Gastroesophageal sphincter (tissue), 4 donors: ENCODE measurements at regions not wholly inside any gene's neighbourhood (a gene's known extent, or its start where the extent isn't known, plus 50 kb on each side); places are given as distances from the start of the nearest gene placed in this dataset.

Source experiments
- ATAC-seq: fragments of 150-250 bp; one replicate; pipeline ENCODE4 v1.9.1; 2016; ENCODE audit warnings: mild to moderate bottlenecking, moderate library complexity
- H3K27ac ChIP-seq, 4 donors: fragments of 200-600 bp; sonication (generic) in 3 of 4; 1 replicate in 3 of 4; 2 replicates in 1 of 4; pipeline ENCODE4 v1.5.1; 2016 to 2019
- H3K27me3 ChIP-seq: fragments of 200-600 bp; sonication (generic); one replicate; pipeline ENCODE4 v1.5.1; 2019
- H3K36me3 ChIP-seq, 2 donors: fragments of 200-600 bp; sonication (generic); one replicate each; pipeline ENCODE4 v1.5.1; 2019; ENCODE audit warnings: control low read depth in 1 of 2
- H3K4me1 ChIP-seq, 3 donors: fragments of 200-600 bp; sonication (generic); 1 replicate in 2 of 3; 2 replicates in 1 of 3; pipeline ENCODE4 v1.5.1; 2016 to 2019; ENCODE audit warnings: control low read depth in 2 of 3
- H3K4me3 ChIP-seq, 2 donors: fragments of 200-600 bp; sonication (generic); one replicate each; pipeline ENCODE4 v1.5.1; 2019; ENCODE audit warnings: mild to moderate bottlenecking in 1 of 2, moderate library complexity in 1 of 2
- H3K9me3 ChIP-seq, 3 donors: fragments of 200-600 bp; sonication (generic); one replicate each; pipeline ENCODE4 v1.5.1; 2017 to 2019; ENCODE audit warnings: control low read depth in 2 of 3
- EP300 ChIP-seq: sonication (generic); formaldehyde crosslinking; IDR thresholded peaks from one replicate; pipeline ENCODE4 v1.6.1; 2017; ENCODE audit warnings: antibody characterized with exemption, mild to moderate bottlenecking
- POLR2A ChIP-seq, 2 donors: fragments of 450-650 bp; IDR thresholded peaks; one replicate each; pipeline ENCODE4 v1.6.1; 2017; ENCODE audit warnings: antibody characterized with exemption in 2 of 2, mild to moderate bottlenecking in 2 of 2, moderate library complexity in 1 of 2
- POLR2AphosphoS5 ChIP-seq: sonication (generic); formaldehyde crosslinking; IDR thresholded peaks from one replicate; pipeline ENCODE4 v1.6.1; 2017; ENCODE audit warnings: antibody characterized with exemption
- WGBS, 2 donors: methylation state at CpG; one replicate each; pipeline ENCODE4 v1.1.5; 2018; ENCODE audit warnings: low coverage in 1 of 2; 5-methylcytosine and 5-hydroxymethylcytosine counted together
- TF ChIP-seq, protein P1 (sequence below), 4 experiments: fragments of 200-600 bp in 2 of 4; fragments of 450-650 bp in 2 of 4; sonication (generic) in 1 of 4; IDR thresholded peaks; one replicate each; pipeline ENCODE4 v1.5.1; 2017 to 2019; ENCODE audit warnings: antibody characterized with exemption in 4 of 4, mild to moderate bottlenecking in 2 of 4, moderate library complexity in 2 of 4

DNA sequence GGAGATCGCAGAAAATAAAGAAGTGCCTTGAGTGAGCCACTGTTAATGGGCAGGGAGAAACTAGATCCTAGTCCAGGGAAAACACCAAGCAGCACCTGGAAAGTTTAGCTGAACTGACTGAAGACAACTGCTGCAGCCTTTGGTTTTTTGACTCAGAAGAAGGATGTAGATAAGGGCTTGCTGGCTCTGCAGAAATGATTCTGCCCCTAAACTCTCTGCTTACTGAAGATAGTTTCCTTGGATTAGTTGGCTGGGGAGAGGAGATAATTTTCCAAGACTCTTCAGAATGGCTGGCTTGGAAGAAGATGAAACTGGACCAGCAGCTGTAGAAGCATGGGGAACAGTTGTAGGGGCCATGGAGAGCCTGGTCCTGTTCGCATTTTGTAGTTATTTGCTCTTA lies 471.8 kb downstream of the KDM4C start:
- Histone ChIP-seq H3K4me1 (no peaks in the 10 kb centered on the region), H3K4me3 (no peak overlapping the region), H3K27ac (no peak overlapping the region), H3K9me3 (no peaks in the 10 kb centered on the region), H3K27me3 (peaks cover 12% of the 10 kb centered on the region), H3K36me3 (no peaks in the 10 kb centered on the region)
- TF ChIP-seq EP300 (no peak), POLR2AphosphoS5 (no peak), POLR2A (IDR thresholded peaks at IDR 0.05) (no peak)
- TF ChIP-seq, protein P1, sequence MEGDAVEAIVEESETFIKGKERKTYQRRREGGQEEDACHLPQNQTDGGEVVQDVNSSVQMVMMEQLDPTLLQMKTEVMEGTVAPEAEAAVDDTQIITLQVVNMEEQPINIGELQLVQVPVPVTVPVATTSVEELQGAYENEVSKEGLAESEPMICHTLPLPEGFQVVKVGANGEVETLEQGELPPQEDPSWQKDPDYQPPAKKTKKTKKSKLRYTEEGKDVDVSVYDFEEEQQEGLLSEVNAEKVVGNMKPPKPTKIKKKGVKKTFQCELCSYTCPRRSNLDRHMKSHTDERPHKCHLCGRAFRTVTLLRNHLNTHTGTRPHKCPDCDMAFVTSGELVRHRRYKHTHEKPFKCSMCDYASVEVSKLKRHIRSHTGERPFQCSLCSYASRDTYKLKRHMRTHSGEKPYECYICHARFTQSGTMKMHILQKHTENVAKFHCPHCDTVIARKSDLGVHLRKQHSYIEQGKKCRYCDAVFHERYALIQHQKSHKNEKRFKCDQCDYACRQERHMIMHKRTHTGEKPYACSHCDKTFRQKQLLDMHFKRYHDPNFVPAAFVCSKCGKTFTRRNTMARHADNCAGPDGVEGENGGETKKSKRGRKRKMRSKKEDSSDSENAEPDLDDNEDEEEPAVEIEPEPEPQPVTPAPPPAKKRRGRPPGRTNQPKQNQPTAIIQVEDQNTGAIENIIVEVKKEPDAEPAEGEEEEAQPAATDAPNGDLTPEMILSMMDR (IDR thresholded peaks at IDR 0.05), result no peak
- no peak for ATAC-seq
- WGBS, 2 donors, result 92 to 94% methylated on average over 2 of the region's 2 CpGs

- no peak for TF ChIP-seq POLR2A (IDR thresholded peaks at IDR 0.05)
- TF ChIP-seq, protein P1 (IDR thresholded peaks at IDR 0.05), result no peak
- TF ChIP-seq EP300, result no peak
- TF ChIP-seq POLR2AphosphoS5, result no peak
Measured at GRCh38 chr9:7228726-7229125, 471.0 kb downstream of the KDM4C start.

DNA sequence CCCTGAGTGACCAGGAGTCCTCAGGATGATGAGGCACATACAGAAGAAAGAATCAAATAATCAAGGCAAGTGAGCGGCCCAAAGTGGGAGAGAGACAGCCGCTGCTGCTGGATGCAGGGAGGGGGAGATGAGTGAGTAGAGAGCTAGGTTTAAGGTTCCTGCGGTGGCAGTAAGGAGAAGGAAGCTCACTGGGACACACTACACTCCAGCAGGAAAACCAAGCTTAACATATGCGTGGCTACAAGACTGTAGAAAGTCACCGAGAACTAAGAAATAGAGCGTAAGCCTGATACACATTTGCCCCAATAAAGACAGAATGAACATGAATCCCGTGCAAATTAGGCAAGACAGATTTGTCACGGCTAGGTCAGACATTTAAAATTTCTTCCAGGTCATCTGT lies 470.2 kb downstream of the KDM4C start:
- H3K27me3 ChIP-seq, result peaks cover 12% of the 10 kb centered on the region
- 81 to 82% methylated on average over 3 to 8 of the region's 8 CpGs for WGBS, 2 donors

More at GRCh38 chr9:7228726-7229125, 471.0 kb downstream of the KDM4C start:
- Histone ChIP-seq H3K9me3 (no peaks in the 10 kb centered on the region), H3K27ac (no peak overlapping the region), H3K36me3 (no peaks in the 10 kb centered on the region), H3K4me1 (no peaks in the 10 kb centered on the region), H3K4me3 (no peak overlapping the region), H3K27me3 (peaks cover 12% of the 10 kb centered on the region)
- 91 to 100% methylated on average over 2 to 4 of the region's 4 CpGs for WGBS, 2 donors
- no peak for ATAC-seq

GRCh38 chr9:7226007-7226640 lies 468.4 kb downstream of the KDM4C start:
- Histone ChIP-seq H3K9me3 (no peaks in the 10 kb centered on the region), H3K36me3 (no peaks in the 10 kb centered on the region), H3K27ac (no peak overlapping the region), H3K4me3 (no peak overlapping the region), H3K27me3 (peaks cover 8% of the 10 kb centered on the region), H3K4me1 (no peaks in the 10 kb centered on the region)
- TF ChIP-seq POLR2AphosphoS5 (no peak), POLR2A (IDR thresholded peaks at IDR 0.05) (no peak), EP300 (no peak)
- TF ChIP-seq, protein P1 (IDR thresholded peaks at IDR 0.05), result no peak
- ATAC-seq, result no peak
- 74 to 93% methylated on average over 7 of the region's 7 CpGs for WGBS, 2 donors

More for the DNA sequence above, 470.2 kb downstream of the KDM4C start:
- no peak for TF ChIP-seq EP300
- TF ChIP-seq, protein P1 (IDR thresholded peaks at IDR 0.05), result no peak
- no peak for TF ChIP-seq POLR2A (IDR thresholded peaks at IDR 0.05)
- no peak for TF ChIP-seq POLR2AphosphoS5
- Histone ChIP-seq H3K36me3 (no peaks in the 10 kb centered on the region), H3K27ac (no peak overlapping the region), H3K9me3 (no peaks in the 10 kb centered on the region), H3K4me3 (no peak overlapping the region), H3K4me1 (no peaks in the 10 kb centered on the region)
- no peak for ATAC-seq
